ENCODE measurements at regions not wholly inside any gene's neighbourhood (a gene's known extent, or its start where the extent isn't known, plus 50 kb on each side); places are given as distances from the start of the nearest gene placed in this dataset.
"Not testable (repeated sequence)": the region's sequence is repeated elsewhere in the genome, so short reads cannot be mapped to it uniquely, and the experiment has no call there.

DNA sequence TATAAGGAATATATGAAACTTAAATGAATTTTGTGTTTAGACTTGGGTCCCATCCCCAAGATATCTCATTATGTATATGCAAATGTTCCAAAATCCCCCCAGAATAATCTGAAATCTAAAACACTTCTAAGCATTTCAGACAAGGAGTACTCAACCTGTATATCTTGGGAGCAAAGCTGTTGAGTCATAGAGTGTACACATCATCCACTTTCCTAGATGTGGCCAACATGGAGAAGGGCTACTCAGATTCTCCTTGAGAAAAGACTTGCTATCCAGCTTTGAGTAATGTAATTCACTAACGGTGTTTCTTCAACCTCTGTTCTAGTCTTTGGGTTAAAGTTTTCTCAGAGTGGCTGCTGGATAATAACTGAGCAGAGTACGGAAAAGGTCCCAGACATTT lies 215.5 kb upstream of the POU1F1 start:
- no peak for DNase-seq (ENCODE audit: low read depth)

DNA sequence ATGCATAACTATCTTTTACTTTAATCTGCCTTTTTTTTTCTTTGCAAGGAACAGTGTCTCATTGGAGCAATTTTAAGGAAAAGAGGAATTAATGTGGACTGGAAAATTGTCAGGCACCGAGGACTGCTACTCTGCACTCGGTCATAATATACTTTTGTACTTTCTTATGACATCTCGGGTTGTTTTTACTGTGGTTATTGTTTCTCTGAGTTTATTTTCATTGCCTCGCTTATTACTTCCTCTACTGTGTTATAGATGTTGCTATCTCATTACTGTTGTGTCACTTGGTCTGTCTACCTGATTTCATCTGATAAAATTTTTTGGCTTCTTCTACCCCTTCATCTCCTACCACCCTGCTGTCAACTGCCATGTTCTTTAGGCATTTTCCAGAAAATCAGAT lies 213.5 kb upstream of the POU1F1 start:
- DNase-seq (ENCODE audit: low read depth) = no peak

DNA sequence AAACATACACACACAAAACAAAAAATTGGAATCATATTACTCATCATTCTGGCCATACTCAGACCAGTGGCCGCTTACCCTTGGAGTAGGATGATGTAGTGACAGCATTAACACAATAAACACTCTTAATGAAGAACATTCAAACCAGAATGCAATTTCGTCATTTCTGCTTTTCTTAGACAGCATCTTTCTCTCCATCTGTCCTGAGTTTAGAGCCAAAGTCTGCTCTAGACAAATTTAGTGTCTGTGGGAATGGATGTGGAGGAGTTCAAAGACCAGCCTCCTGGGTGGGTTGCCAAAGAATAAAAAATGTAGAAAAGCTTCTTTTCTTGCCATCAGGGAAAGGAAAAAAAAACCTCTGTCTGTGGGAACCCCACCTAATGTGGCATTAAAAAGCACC lies 212.4 kb upstream of the POU1F1 start:
- DNase-seq (ENCODE audit: low read depth) = no peak

DNA sequence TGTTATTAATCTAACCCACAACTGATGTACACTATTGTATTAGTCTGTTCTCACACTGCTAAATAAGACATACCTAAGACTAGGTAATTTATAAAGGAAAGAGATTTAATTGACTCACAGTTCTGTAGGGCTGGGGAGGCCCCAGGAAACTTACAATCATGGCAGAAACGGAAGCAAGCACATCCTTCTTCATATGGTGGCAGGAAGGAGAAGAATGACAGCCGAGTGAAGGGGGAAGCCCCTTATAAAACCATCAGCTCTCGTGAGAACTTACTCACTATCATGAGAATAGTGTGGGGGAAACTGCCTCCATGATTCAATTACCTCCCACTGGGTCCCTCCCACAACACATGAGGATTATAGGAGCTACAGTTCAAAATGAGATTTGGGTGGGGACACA lies 210.3 kb upstream of the POU1F1 start:
- not testable (repeated sequence) for DNase-seq (ENCODE audit: low read depth)

DNA sequence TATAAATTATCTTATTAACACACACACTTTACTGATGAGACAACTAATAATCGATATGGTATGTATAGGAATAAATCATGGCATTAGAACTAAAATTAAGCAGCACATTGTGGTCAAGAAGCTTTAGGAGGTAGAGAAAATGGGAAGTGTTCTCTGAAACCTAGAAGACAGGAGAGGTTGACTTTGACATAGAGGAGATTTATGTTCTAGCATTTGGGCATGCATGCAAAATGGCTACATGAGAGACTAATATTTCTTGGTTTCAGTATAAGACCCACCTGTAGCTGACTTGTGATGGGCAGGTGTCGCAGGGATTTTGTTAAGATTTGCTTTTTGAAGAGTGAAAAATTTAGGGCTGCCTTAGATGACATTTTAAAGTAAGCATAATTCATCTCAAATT lies 209.7 kb upstream of the POU1F1 start:
- no peak for DNase-seq (ENCODE audit: low read depth)

DNA sequence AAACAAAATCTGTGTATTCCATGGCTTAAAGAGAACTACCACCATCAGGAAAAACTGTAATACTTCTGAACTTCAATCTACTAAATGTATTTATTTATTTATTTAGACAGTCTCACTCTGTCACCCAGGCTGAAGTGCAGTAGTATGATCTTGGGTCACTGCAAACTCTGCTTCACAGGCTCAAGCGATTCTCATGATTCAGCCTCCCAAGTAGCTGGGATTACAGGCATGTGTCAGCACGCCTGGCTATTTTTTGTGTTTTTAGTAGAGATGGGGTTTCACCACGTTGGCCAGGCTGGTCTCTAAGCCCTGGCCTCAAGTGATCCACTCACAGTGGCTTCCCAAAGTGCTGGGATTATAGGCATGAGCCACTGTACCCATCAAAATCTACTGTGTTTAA lies 202.3 kb upstream of the POU1F1 start:
- no peak for DNase-seq (ENCODE audit: low read depth)

DNA sequence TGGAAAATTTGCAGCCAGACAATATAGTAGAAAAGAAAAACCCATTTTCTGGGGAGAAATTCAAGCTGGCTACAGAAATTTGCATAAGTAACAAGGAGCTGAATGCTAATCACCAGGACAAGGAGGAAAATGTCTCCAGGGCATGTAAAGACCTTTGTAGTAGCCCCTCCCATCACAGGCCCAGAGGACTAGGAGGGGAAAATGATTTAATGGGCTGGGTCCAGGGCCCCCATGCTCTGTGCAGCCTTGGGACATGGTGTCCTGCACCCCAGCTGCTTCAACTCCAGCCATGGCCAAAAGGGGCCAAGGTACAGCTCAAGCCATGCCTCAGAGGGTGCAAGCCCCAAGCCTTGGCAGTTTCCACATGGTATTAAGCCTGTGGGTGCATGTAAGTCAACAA lies 197.6 kb upstream of the POU1F1 start:
- no peak for DNase-seq (ENCODE audit: low read depth)

DNA sequence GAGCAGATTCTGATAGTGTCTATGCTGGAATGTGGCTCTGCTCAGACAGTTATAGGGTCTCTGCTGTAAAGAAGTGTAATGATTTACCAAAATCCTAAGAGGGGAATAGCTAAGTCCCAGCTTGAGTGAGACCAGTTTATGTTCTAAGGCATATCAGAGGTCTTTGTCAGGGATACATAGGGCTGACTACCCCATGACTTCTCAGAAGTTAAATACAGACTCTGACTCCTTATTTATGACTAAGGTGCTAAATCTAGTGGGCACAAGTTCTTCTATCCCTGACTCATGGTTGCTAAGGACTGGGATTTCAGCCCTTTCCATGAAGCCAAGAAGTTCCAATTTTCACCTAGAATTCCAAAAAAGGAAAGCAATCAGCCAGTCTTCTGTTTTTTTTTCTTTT lies 192.6 kb upstream of the POU1F1 start:
- no peak for DNase-seq (ENCODE audit: low read depth)

DNA sequence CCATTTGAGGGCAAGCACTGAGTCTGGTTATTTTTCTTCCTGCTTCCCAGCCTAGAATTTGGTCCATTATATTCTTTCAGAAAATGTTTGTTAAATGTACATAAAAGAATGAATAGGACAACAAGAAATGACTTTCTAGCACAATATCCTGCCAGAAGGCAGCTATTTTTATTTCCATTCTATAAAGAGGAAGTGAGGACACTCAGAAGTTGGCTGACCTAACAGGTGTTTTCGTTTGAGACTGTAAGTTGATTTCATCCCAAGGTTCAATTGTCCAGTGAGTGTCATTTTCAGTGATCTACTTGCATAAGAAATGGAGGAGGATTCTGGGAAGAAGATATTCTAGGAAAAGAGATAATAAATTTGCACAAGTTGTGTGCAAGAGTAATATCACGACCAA lies 191.9 kb upstream of the POU1F1 start:
- DNase-seq (ENCODE audit: low read depth) = no peak

DNA sequence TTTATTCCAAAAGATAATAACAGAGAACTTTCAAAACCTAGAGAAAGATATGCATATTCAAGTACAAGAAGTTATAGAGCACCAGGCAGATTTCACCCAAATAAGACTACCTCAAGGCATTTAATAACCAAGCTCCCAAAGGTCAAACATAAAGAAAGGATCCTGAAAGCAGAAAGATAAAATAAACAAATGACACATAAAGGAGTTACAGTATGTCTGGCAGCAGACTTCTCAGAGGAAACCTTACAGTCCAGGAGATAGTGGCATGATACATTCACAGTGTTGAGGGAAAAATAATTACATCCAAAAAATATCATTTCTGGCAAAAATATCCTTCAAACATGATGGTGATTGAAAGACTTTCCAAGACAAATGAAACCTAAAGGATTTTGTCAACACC lies 185.8 kb upstream of the POU1F1 start:
- DNase-seq (ENCODE audit: low read depth) = no peak

DNA sequence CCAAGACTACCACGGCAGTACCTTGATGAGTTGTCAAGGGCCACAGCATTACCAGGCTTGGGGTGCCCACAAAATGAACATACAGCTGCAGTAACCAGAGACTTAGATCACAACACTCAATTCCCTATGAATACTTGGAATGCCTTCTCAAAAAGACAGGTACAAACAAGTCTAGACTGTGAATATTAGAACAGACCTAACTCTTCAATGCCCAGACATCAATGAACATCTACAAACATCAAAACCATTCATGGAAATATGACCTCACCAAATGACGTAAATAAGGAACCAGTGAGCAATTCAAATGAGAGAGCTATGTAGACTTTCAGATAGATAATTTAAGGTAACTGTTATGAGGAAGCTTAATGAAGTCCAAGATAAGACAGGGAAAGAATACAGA lies 185.1 kb upstream of the POU1F1 start:
- no peak for DNase-seq (ENCODE audit: low read depth)

DNA sequence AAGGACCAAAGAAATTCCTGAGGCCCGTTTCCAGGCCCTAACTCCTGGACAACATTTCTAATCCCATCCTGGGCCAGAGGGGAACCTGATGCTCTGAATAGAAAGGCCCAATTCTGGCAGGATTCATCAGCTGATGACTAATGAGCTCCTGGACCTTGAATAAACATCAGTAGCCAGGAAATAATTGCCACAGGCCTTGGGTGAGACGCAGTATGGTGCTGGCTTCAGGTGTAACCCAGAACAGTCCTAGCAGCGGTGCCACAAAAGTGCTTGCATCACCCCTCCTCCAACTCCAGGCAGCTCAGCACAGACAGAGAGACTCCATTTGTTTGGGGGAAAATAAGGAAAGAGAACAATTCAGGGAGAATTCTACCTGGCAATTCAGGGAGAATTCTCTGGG lies 184.7 kb upstream of the POU1F1 start:
- DNase-seq (ENCODE audit: low read depth) = no peak

DNA sequence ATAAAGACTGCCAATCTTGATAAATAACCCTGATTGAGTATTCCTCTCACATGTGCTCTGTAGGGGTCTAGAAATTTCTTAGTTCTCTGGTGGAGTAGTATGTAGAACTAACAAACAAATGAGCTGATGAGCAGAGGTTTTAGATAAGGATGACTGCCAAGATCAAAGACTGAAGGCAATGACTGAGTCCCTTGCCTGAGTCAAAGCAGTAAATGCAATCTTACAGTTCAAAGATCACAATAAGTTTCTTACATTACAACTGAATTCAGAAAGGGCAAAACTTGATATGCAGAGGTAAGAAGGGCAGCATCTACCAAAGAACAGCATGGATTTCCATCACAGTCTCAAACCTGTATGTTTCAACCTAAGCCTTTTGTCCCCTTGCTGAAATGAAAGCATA lies 172.2 kb upstream of the POU1F1 start:
- no peak for DNase-seq (ENCODE audit: low read depth)

DNA sequence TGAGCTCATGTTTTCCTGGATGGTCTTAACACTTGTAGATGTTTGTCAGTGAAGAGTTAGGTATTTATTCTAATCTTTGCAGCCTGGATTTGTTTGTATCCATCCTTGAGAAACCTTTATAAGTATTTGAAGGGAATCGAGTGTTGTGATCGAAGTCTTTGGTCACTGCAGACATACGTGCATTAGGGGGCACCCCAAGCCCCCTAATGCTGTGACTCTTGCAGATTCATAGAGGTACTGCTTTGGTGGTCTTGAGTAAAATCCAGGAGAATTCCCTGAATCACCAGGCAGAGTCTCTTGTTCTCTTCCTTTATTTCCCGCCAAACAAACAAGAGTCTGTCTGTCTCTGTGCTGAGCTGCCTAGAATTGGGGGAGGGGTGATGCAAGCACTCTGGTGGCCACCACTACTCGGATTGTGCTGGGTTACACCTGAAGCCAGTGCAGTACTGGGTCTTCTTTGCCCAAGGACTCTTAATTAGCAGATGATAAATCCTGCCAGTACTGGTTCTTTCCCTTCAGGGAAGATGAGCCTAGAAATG lies 170.5 kb upstream of the POU1F1 start:
- no peak for DNase-seq (ENCODE audit: low read depth)

DNA sequence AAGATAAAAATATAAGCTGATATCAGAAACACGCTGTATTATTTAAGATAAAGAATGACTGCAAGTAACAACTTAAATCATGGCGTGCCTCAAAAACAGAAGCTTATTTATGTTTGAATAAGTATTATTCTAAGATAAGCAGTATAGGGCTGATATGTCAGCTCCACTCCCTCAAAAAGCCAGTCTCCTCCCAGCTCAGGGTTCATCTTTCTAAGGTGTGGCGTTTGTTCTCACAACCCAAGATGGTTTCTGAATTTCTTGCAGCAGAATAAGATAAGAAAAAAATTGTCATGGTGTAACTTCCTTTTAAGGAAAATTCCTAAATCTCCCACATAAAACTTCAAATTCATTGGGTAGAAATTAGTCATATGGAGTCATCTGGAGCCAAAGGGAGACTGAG lies 166.1 kb upstream of the POU1F1 start:
- no peak for DNase-seq (ENCODE audit: low read depth)

DNA sequence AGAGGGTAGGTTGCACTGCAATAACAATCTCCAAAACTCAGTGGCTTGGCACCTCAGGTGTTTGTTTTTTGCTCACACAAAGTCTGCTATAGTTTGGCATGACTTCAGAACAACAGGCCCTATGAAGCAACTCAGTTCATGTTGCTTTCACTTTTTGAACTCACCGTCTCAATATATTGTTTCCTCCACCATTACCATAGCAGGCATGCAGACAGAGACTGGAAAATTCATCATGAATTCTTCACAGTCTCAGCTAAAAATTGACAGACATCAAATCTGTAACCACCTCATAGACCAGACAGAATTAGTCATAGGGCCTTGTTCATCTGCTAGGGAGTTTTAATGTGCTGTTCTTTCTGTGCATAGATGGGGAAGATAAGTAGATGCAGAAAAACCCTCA lies 161.4 kb upstream of the POU1F1 start:
- DNase-seq (ENCODE audit: low read depth) = no peak

DNA sequence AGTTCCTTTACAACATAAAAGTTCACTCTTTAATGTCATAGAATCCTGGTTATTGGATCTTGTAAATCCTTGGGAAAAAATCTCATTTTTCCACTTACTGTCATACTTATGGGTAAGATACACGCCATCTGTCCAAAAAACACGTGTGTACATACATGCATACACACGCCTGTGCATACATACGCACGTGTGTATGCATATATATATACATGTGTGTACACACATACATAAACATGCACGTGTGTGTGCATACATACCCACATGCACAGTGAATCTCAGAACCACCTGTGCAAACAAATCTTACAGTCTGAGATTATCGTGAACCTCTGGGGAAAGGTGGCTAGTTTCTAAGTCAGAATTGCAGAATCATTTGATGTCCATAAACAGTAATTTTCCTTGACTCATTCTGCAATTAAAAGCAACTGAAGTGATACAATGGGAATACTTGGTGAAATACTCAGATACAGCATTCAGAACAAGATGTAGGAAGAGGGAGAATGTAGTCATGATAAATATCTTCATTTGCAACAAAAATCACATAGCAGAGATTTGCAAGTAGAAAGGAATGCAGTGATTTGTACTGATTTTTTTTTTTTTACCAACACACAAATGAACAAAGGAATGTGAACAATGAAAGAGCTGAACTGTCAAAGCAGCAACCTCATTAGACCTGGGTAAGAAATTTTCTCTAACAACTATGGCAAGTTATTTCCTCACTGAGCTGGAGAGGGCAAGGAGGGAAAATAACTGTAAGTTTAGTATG lies 160.6 kb upstream of the POU1F1 start:
- DNase-seq (ENCODE audit: low read depth) = no peak

DNA sequence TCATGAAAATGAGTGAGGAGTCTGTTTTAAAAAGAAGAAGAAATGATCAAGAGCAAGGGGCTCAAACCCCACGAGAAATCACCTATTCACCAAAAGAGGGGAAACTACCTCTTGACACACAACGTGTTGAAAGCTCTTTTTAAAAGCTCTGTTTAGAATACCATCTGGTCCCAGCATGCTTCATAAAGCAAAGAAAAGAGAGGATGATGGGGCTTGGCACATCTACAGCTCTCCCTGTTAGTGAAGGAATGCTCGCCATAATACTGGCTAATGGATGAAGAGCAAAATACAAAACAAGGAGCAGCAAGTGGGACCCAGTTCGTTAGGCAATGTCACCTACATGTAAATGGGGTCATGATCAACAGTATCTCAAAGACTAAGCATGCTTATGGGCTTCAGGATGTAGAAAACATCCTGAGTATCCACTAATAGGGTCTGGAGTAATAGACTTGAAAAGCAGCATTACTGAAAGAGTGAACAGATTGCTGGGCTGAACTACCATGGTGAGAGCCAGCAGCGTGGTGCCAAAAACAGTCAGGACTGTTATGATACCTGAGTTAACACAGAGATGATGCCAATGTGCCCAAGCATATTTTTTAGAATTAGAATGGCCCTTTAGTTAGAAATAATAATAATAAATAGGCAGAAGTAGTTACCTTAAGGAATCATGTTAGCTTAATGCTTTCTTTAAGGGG lies 159.7 kb upstream of the POU1F1 start:
- no peak for DNase-seq (ENCODE audit: low read depth)

DNA sequence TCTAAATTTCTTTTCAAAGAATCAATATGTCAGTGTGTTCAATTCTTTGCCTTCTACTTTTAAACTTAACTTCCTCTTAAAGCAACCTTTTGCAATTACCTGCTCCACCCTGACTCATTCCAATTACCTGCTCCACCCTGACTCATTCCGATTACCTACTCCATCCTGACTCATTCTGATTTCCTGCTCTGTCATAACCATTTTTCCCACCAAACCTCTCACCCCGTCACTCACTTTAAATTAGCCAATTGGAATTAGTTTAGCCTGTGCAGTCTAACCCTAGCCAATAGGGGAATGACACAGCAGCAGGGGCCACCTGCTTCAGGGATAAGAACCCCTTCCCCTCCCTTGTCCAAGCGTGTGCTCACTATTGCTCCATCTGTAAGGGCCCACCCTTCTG lies 157.1 kb upstream of the POU1F1 start:
- DNase-seq (ENCODE audit: low read depth) = not testable (repeated sequence)

DNA sequence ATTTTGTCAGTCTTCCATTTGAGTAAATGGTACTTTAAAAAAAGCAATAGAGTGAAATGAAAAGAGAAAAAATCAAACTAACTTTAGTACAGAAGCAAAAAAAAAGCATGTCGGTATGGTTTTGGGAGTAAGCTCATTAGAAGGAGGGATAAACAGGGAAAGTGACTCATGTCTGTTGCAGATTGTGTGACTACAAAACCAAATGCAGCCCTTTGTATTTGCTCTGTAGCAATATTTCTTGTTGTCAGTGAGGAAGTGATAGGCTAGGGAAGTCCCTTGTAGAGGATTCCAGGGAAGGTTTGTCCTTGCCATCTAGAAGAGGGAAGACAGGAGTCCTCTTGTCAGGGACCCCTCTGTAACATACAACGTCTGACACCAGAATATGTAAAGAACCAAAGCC lies 150.5 kb upstream of the POU1F1 start:
- no peak for DNase-seq (ENCODE audit: low read depth)

DNA sequence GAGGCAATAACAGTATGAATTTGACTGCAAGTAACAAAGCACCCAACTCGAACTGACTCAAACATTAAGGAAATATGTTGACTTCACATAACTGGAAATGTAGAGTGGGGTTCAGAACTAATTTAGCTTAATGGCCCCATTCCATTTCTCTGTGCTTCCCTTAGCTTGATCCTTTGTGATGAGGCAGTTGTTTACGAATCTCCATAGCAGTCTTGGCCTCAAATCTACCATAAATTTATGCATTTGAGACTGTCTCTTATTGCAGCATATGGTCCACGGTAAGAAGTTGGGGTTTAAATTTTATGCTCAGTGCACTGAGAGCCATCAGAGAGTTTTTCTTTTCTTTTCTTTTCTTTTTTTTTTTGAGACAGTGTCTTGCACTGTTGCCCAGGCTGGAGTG lies 148.7 kb upstream of the POU1F1 start:
- DNase-seq (ENCODE audit: low read depth) = no peak

DNA sequence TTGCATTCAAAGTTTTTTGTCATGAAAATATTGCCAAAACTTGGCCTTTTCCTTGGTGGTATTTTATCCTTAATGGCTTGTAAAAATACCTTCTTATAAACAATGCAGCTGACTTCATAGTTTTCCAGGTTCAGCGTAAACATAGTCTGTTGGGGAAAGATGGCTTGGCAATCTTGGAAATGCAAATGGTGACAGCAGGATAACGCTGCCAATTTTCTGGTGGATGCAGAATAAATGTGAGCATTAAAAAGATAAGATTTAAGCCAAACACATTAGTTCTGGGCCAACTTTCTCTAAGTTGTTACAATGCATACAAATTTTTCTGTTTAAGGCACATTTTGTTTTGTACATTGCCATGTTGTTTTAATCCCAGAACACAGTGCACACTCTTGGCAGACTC lies 147.0 kb upstream of the POU1F1 start:
- no peak for DNase-seq (ENCODE audit: low read depth)

DNA sequence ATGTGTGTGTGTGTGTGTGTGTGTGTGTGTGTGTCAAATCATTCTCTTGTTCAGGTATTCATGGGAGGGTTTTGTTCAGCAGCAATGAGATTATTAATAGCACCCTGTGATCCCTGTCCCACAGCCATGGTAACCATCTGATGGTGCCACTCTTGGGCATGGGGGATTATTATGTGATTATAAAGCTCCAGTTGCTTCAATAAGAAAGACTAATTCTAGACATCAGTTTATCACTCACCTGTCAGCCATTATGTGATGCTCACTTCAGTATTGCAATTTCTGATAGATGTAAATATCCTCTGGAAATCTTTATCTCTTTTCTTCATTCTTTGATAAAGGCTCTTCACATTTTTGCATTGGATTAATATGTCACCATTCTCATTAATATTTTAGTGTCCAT lies 145.9 kb upstream of the POU1F1 start:
- DNase-seq (ENCODE audit: low read depth) = no peak

DNA sequence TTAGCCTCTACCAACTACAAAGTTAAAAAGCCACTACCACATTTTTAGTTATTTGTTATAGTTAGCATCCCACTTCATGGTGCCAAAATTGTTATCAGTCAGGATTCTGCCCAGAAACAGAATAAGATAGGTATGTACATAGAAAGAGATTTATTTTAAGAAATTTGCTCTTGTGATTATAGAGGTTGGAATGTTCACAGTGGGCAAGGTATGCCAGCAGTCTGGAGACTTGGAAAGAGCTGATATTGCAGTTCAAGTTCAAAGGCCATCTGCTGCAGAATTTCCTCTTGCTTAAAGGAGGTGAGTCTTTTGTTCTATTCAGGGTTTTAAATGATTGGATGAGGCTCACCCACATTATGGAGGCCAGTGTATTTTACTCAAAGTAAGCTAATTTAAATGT lies 143.8 kb upstream of the POU1F1 start:
- no peak for DNase-seq (ENCODE audit: low read depth)
